GM18499 (cell line): ENCODE measurements at regions not wholly inside any gene's neighbourhood (a gene's known extent, or its start where the extent isn't known, plus 50 kb on each side); places are given as distances from the start of the nearest gene placed in this dataset.
"Not testable (repeated sequence)": the region's sequence is repeated elsewhere in the genome, so short reads cannot be mapped to it uniquely, and the experiment has no call there.

Source experiments
- ATAC-seq: cut with Tn5 transposase; IDR thresholded peaks from one replicate; pipeline ENCODE4 v1.9.1; 2021; ENCODE audit warnings: moderate number of reproducible peaks; ENCODE audit not compliant: insufficient read depth, unreplicated experiment

DNA sequence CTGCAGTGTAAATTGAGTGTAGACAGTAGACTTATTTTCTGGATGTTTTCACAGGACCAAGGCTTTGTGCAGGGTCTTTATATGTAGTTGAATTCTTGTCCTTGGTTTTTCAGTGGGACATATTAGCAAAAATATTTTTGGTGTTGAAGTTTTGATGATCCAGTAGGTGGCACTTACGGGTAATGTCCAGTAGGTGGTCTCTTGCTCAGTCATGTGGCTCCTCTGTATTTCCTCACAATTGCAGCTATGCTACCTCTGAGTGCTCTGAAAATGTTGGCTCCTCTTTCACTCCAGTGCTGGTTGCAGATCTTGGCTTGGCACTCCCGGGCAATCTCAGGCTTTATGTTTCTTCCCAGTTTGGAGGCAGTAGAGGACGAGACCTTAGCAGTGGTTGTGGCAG lies 419.8 kb upstream of the AMOT start:
- no peak for ATAC-seq

DNA sequence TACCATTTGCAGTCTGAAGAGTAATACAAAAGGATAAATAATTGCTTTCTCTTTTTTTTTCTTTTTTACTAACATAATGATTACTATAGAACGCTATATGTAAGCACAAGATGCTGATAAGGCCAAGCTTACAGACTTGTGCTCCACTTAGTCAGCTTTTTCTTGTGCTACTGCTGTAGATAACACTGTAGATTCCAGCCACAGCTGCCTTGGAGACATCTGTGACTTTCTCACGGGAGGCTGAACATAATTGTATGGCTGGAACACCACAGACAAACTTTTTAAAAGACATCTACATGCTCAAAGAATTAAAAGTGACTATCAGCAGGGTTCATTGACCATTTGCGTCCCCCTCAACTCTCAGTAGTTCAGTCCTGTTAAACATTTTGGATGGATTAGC lies 381.7 kb upstream of the AMOT start:
- no peak for ATAC-seq

DNA sequence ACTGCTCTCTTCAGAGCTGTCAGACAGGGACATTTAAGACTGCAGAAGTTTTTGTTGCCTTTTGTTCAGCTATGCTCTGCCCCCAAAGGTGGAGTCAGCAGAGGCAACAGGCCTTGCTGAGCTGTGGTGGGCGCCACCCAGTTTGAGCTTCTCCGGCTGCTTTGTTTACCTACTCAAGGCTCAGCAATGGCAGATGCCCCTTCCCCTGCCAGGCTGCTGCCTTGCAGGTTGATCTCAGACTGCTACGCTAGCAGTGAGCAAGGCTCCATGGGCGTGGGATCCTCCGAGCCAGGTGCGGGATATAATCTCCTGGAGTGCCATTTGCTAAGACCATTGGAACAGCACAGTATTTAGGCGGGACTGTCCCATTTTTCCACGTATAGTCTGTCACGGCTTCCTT lies 371.4 kb upstream of the AMOT start:
- ATAC-seq = no peak

DNA sequence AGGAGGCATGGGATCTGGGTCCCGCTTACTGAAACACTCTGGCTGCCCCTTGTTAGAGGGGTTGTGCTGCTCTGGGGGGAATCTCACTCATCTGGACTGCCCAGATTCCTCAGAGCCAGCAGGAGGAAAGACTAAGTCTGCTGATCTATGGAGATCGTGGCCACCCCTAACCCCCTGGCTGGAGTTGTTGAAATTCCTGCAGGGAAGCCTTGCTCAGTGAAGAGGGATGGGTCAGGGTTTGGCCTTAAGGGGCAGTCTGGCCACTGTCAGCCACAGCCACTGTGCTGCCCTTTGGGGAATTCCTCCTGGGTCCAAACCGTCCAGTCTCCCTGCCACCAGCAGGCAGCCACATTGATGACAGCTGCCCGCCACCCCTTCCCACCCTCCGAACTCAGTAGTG lies 362.0 kb upstream of the AMOT start:
- ATAC-seq = no peak

DNA sequence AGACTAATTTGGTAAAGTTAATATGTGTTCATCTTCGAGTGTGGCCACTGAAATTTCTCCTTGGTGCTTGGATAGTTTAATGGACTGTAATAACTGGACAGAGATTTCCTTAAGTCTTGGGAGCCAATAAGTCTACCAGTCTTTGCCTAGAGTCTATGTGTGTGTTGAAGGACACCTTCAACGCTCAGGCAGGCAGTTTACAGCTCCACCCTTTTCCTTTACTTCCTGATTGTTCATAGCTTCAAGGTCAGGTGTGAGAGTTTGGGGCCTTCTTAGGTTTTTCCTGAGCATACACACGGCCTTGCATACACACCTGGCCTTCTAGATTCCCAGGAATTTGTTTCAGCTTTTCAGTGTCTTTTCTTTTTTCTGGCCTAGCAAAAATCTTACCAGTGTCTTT lies 355.3 kb upstream of the AMOT start:
- no peak for ATAC-seq

DNA sequence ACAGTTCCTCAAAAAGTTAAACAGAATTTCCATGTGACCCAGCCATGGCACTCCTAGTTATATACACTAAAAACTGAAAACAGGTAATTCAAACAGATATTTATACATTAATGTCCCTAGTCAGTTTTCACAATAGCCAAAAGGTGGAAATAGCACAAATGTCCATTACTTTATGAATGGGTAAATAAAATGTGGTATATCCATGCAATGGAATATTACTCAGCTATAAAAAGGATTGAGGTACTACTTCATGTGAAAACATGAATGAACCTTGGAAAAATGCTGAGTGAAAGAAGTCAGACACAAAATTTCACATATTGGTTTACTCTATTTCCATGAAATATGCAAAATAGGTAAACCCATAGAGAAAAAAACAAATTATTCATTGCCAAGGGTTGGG lies 351.8 kb upstream of the AMOT start:
- no peak for ATAC-seq

DNA sequence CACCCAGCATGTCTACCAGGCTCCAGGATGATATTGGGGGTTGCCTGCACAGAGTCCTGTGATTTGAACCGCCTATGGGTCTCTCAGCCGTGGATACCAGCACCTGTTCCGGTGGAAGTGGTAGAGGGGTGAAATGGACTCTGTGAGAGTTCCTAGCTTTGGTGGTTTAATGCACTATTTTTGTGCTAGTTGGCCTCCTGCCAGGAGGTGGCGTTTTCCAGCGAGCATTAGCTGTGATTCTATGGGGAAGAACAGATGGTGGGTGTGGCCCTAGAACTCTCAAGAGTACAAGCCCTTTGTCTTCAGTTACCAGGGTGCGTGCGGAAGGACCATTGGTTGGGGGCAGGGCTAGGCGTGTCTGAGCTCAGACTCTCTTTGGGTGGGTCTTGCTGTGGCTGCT lies 316.9 kb upstream of the AMOT start:
- no peak for ATAC-seq

DNA sequence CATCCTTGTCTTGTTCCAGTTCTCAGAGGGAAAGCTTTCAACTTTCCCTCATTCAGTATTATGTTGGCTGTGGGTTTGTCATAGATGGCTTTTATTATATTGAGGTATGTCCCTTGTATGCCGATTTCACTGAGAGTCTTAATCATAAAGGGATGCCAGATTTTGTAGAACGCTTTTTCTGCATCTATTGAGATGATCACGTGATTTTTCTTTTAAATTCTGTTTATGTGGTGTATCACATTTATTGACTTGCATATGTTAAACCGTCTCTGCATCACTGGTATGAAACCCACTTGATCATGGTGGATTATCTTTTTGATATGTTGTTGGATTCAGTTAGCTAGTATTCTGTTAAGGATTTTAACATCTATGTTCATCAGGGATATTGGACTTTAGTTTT lies 313.7 kb upstream of the AMOT start:
- not testable (repeated sequence) for ATAC-seq

DNA sequence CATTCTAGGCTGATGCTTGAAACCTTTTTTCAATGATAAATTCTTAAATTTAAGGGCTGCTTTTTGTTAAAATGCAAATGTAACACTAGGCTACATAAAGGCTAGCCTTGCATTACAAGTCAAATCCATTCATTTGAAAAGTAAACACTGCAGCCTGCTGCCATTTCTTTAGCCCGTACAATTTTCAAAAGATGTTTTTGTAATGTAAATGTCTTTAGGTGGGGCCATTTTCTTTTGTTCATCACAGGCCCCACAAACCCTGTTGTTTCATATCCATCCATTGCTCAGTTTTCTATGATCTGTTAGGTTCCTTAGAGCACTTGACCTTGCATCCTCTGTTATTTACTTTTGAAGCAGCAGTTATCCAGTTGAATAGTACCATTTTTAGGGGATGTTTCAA lies 296.2 kb upstream of the AMOT start:
- no peak for ATAC-seq

DNA sequence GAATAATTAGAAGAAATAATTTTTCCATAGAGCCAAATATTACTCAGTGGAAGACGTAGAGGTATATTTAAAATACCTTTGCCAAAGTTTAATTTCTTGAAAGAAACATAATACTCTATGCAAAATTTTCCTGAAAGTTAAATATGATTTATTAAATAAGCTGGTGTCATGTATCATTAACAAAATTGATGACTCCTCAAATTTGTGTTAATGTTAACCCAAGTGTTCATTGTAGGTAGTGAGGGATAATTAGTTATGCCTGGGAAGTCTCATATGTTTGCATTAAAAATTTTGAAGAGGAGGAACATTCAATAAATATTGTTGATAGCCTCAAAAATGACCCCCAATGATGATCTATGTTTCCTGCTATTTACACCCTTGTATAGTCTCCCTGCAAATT lies 292.7 kb upstream of the AMOT start:
- no peak for ATAC-seq

DNA sequence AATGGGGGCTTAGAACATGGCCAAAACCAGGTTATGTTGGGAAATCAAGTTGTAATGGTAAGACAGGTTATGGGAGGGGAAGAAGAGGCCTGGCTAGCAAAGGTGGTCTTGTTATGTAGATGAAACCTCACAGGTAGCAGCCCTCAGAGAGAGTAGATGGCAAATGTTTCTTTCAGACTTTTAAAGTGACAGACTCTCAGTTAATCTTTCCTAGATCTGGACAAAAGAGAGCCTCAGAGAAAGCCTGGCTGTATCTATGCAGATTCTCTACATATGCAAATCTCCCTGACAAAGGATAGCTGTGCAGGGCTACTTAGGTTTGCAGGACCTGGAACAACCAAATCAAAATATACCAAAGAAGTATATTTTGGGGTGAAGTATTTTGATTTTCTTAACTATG lies 284.1 kb upstream of the AMOT start:
- ATAC-seq = no peak

DNA sequence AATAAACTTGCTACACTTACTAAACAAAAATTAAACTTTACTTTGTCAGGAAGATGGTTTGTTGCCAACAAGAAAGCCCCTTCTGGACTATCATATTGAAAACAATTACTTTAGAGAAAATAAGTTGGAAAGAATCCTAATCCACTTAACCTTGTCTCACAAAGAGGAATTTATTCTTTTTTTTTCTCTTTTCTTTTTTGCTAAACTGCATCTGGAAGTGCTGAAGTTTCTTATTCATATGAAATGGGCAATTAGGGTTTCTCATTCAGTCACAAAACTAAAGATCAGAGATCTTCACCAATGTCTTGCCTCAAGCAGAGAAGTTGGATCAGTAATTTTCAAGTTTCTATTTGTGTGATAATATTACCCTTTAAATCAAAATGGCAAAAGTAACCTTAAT lies 234.9 kb upstream of the AMOT start:
- ATAC-seq = no peak

DNA sequence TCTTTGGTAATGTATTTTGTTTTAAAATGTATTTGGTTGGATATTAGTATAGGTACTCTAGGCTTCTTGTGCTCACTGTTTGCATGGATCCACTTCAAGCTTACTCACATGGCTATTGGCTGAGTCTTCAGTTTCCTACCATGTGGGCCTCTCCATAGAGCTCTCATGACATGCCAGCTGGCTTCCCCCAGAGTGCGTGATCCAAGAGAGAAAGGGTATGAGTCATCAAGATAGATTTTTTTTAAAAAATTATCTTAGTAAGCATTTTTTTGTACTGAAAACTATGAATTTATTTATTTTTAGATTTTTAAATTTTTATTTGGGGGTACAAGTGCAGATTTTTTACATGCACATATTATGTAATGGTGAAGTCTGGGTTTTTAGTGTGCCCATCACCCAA lies 219.1 kb upstream of the AMOT start:
- ATAC-seq = no peak

DNA sequence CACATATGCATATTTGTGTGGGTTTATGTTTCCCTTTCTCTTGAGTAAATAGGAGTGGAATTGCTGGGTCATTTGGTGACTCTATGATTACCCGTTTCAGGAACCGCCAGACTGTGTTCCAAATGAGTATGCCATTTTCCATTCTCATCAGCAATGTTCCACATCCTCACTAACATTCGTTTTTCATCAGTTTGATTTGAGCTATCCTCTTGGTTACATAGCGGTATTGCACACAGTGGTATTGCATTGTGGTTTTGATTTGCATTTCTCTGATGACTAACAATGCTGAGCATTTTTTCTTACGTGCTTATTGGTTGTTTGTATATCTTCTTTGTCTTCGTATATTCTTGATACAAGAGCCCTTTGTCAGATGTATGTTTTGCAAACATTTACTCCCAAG lies 218.0 kb upstream of the AMOT start:
- ATAC-seq = no peak

DNA sequence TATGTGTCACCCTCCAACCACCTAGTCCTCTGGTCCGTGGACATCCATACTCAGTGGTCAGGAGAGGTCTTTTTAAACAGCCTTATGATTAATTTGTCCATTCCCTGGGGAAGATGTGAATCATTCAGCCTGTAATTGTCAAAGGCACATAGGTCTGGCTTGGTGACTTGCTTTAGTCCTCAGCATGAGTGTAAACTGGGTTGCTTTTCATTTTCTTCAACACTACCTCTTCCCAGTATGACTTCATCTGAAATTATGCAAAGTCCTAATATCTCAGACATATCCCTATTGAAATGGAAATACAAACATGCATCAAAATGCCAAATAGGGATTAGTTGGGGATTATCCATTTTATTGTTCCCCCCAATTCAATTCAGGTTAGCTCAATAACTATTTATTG lies 208.3 kb upstream of the AMOT start:
- ATAC-seq = no peak

DNA sequence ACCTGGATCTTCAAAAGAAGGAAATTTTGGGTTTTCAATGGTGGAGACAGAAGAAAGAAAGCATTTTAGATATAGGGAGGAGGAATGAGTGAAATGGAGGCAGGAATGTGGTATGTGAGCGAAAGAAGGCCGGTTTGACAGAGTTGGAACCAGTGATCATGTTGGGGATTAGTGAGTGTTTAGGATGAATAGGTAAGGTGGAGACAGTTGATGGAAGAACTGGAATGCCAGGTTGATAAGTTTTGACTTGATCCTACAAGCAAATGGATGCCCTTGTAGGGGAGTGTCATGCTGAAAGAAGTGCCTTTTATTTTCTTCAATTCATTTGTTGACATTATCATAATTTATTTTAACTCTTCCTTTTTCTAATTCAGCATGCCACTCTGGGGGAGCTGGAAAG lies 207.8 kb upstream of the AMOT start:
- no peak for ATAC-seq

DNA sequence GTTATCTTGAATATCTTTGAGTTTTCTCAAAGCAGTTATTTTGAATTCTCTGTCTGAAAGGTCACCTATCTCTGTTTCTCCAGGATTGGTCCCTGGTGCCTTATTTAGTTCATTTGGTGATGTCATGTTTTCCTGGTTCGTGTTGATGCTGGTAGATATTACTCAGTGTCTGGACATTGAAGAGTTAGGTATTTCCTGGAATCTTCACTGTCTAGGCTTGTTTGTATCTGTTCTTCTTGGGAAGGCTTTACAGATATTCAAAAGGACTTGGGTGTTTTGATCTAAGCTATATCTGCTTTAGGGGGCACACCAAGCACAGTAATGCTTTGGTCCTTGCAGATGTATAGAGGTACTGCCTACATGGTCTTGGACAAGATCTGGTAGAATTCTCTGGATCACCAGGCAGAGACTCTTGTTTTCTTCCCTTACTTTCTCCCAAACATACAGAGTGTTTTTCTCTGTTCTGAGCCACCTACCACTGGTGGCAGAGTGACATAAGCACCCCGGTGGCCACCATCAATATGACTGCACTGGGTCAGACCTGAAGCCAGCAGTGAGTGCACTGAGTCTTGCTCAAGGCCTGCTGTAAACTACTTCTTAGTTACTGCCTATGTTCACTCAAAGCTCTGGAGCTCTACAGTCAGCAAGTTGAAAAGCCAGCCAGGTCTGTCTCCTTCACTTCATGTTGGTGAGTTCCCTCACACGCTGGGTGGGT lies 193.5 kb upstream of the AMOT start:
- ATAC-seq = no peak

DNA sequence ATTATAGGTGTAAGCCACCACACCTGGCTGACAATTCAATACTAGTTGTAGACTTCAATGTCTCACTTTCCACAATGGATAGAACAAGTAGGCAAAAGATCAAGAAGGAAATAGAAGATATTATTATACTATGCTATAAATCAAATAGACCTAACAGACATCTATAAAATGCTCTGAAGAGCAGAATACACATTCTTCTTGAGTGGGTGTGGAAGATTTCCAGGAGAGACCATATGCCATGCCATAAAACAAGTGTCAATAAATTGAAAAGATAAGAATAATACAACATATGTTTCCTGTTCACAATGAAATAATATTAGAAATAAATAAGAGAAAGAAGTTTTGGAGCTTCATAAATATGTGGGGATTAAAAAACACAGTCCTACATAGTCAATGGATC lies 179.3 kb upstream of the AMOT start:
- ATAC-seq = no peak

DNA sequence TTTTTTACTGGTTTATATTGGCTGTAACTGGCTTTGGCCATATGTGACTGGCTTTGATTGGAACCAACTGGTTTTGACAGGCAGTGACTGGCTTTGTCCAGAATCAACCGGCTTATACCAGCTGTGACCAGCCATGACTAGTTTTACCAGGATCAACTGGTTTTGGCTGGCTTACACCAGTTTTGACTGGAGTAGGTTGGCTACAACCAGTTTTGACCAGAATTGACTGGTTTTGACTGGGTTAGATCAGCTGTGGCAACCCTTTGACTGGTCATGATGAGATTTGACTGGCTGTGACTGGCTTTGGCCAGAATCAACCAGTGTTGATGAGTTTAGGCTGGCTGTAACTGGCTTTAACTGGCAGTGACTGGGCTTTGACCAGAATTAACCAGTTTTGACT lies 169.2 kb upstream of the AMOT start:
- no peak for ATAC-seq

DNA sequence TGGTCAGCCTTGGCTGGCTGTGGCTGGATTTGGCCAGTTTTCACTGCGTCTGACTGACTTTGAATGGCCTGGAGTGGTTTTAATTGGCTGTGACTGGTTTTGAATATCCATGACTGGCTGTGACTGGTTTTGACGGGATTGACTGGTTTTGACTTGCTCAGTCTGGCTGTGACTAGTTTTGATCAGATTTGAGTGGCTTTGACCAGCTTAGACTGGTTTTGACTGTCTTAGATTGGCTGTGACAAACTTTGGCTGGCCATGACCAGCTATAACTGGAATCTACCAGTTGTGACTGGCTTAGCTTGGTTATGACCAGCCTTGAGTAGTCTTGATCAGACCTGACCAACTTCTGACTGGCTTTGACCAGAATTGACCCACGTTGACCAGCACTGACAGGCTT lies 168.4 kb upstream of the AMOT start:
- no peak for ATAC-seq

DNA sequence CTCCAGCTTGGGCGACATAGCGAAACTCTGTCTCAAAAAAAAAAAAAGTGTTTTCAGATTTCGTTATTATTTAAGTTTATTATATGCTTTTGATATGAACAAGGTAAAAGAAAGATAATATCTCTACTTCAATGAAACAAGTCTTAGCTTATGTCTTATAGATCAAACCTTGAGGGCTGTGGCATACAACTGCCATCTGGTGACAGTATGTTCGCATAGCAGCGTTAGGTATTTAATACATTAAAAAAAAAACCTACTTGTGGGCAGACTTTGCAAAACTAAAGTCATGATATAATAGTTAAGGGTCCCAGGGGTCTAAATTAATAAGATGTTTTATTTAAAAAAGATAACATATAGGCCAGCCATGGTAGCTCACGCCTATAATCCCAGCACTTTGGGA lies 161.2 kb upstream of the AMOT start:
- ATAC-seq = no peak

DNA sequence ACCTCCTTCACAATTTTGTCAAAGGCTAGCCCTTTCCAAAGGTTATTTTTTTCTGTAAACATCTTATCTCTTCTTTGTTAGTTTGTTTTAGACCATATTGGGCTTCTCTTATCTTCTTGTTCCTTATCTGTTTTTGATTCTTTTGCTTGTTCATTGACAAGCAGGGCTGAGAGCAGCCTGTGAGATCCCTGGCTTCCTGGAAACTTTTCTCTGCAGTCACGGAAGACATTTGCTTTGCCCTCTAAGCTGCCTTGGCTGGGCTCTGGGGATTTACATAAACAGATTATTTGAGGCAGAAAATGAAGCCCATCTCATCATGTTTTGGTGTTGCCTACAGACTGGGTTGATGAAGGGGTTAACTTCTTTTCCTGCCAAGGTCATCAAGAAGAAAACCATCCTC lies 157.4 kb upstream of the AMOT start:
- no peak for ATAC-seq

DNA sequence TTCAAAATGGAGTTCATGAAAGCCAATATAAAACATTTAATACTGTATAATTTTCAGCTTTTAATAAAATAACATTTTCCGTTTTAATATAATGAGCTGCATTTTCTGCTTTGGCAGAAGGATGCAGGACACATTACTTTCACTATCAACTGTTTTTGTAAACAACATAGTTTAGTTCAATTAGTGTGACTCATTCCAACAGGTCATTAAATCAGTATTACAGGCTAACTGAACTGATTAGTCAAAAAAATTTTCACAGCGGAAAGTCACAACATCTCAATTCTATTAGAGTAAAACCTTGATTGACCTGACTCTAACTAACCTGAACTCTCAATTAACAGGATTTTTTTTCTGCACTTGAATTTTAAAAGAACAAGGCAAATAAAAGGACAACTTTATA lies 151.2 kb upstream of the AMOT start:
- ATAC-seq = no peak
